ENCODE measurements at regions not wholly inside any gene's neighbourhood (a gene's known extent, or its start where the extent isn't known, plus 50 kb on each side); places are given as distances from the start of the nearest gene placed in this dataset.

DNA sequence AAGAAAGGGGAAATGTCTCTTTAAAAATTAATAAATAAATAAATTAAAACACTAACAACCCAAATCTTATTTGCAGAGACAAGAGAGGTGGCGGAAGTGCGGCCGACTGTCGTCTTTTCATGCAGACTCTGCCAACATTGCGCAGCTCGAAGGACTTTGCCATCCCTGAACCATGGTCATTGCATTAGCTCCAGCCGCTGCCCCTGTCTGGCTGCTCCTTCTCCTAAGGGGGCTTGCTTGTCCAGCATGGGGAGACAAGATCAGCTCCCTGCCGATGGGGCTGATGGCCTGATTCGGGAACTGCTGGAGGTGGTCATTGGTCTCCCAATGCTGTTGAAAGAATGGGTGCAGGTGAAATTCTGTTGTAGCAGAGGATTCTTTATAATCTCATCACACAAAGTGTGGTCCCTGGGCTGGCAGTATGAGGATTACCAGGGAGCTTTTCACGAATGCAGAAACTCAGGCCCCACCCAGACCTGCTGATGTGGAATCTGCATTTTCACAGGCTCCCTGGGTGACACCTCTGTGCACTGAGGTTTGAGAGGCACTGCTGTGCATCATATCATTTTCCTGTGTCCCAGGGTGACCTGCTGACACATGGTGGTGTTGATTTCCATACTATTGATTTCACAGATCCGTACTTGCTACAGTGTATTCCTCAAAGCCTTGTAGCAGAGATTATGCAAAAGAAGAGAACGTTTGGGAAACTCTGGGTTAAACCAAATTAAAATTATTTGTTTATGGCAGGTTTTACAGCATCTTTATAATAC is 172.4 kb upstream of the ZMIZ1 start:
- Histone ChIP-seq H3K27ac (no peak overlapping the region), H3K4me3 (no peak overlapping the region)
- TF ChIP-seq, protein P1, sequence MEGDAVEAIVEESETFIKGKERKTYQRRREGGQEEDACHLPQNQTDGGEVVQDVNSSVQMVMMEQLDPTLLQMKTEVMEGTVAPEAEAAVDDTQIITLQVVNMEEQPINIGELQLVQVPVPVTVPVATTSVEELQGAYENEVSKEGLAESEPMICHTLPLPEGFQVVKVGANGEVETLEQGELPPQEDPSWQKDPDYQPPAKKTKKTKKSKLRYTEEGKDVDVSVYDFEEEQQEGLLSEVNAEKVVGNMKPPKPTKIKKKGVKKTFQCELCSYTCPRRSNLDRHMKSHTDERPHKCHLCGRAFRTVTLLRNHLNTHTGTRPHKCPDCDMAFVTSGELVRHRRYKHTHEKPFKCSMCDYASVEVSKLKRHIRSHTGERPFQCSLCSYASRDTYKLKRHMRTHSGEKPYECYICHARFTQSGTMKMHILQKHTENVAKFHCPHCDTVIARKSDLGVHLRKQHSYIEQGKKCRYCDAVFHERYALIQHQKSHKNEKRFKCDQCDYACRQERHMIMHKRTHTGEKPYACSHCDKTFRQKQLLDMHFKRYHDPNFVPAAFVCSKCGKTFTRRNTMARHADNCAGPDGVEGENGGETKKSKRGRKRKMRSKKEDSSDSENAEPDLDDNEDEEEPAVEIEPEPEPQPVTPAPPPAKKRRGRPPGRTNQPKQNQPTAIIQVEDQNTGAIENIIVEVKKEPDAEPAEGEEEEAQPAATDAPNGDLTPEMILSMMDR (IDR thresholded peaks at IDR 0.05): no peak
- DNase-seq (ENCODE audit: low spot score): no peak

DNA sequence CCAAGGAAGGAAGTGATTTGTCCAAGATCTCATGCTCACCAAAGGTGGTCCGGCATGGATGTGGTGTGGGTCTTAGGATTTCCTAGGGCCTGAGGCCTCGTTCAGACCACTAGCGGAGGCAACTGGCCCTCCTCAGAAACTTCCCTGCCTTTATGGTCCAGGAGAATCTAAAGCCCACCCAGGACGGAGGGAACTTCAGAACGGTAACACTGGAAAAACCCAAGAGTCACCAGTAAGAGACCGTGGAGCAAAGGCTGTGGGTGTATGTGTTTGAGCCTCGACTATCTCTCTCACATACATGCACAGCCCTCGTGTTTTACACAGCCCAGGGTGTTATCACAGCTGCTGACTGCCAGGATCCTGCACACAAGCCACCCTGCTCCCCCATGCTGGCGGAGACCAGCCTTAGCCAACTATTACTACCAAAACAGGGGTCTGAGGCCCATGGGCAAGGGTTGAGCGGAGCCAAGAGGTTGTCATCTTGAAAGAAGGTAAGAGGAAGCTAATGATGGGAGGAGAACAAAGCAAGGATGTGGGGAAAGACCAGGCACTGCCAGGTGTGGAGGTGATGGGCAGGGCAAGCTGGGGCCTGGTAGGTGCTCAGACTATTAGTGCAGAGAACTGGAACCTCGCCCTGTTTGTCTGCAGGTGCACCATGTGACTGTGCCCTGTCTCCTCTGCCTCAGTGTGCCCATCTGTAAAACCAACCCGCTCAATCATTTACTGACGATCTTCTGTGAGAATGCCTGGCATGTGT is 170.2 kb upstream of the ZMIZ1 start:
- no peak for DNase-seq (ENCODE audit: low spot score)
- Histone ChIP-seq H3K4me3 (no peak overlapping the region), H3K27ac (no peak overlapping the region)
- TF ChIP-seq, protein P1 (IDR thresholded peaks at IDR 0.05): no peak

DNA sequence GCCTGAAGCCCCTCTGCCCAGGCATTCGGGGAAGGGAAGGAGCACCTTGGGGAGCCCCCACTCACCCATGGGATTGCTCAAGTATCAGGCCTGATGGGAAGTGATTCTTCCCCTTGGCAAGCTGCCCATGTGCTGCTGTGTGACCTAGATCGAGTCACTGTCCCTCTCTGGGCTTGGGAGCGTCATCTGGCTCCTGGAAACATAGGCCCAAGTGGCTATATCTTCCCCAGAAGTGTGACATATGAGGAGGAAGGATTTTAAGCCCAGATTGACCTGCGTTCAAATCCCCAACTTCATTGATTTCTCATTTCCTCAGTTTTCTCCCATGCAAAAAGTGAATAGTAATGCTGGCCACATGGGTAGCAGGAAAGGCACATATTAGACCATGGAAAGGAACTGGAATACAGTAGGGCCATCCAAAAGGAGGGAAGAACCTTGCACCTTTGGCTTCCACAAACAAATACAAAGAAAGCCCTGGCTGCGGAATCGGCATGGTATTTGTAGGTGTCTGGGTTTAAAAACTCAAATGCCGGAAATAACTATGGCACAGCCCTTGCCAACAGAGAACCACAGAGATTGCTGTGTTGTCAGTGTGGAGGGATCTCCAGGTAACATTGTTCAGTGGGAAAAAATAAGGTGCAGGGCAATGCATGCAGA is 169.5 kb upstream of the ZMIZ1 start:
- no peak for DNase-seq (ENCODE audit: low spot score)
- H3K27ac ChIP-seq: no peak overlapping the region
- TF ChIP-seq, protein P1 (IDR thresholded peaks at IDR 0.05): no peak

DNA sequence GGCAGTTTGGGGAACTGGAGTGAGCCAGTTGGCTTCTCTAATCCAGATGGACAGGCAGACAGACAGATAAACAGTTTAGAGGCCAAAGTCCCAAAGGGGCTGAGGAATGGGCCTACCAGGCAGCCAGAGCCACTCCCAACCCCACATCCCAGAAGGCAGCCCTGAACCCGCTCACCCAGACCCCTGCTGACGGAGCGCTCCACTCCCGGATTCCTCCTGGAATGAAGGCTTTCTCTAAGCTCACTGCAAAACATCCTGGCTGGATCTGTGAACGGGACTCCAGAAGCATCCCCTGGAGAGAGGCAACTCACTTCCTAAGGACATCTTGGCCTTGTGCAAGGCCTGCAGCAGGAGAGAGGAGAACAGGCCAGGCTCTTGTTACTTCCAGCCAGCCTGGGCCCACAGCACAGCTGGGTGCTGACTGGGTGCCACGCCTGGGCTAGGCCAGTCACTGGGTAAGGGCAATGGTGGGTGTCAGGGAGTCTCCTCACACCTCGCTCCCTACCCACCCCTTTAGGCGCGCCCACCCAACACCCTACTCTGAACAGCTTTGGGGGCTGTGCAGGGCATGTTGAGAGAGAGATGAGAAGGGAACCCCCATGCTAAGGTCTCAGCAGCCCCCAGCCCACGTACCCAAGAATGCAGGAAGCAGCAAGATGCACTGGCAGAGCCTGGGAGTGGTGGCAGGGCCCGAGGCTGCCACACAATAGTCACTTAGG is 168.6 kb upstream of the ZMIZ1 start:
- DNase-seq (ENCODE audit: low spot score): peak; percentile 81
- H3K4me3 ChIP-seq: no peak overlapping the region
- peak overlapping the region in 1 of 2 donors; percentile 68 for H3K27ac ChIP-seq
- TF ChIP-seq, protein P1 (IDR thresholded peaks at IDR 0.05): no peak

More for the DNA sequence above, 169.5 kb upstream of the ZMIZ1 start:
- H3K4me3 ChIP-seq: no peak overlapping the region

DNA sequence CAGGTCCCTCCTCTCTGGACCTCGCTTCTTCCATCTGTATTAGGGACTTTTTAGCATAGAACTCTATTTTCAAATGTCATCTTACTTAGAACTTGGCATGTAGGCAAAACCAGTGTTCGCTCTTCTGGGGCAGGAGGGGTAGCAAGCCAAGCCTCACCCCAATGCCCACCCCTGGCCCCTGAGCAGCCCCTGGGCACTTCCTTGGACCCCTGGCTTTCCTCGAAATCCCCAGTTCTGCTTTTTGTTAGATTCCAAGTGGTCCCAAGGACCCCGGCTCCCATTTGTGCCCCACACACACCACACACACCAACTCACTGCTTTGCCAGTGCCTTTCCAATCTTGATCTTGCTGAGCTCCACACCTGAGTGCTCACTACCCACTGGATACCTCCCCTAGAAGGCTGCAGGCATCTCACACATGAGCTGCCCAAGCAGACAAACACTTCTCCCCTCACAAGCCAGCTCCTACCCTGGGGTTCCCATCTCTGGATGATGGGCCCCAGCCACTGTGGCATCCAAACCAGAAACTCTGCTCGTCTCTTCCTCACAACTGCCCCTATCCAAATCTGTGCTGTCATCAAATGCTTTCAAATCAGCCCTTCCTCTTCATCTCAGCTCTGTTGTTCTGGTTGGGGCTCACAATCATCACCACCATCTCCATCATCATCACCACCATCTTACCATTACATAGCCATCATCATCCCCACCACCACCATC is 167.9 kb upstream of the ZMIZ1 start:
- H3K4me3 ChIP-seq: no peak overlapping the region
- TF ChIP-seq, protein P1 (IDR thresholded peaks at IDR 0.05): no peak
- DNase-seq (ENCODE audit: low spot score): peak; percentile 60
- peak overlapping the region in 1 of 2 donors; percentile 68 for H3K27ac ChIP-seq

DNA sequence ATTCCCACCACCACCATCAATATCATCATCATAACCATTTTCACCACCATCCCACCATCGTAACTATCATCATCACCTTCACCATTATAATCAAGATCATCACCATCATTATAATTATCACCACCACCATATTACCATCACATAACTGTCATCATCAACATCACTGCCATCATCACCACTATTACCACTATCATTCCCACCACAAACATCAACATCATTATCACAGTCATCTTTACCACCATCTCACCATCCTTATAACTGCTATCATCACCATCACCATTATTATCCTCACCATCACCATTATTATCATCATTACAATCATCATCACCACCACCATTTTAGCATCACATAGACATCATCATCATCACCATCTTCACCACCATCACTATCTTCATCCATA is 167.1 kb upstream of the ZMIZ1 start:
- H3K27ac ChIP-seq: no peak overlapping the region
- no peak overlapping the region for H3K4me3 ChIP-seq
- TF ChIP-seq, protein P1 (IDR thresholded peaks at IDR 0.05): no peak
- no peak for DNase-seq (ENCODE audit: low spot score)

Measured in coronary artery (tissue), 2 donors.